HG03045 (cell line): ENCODE measurements at regions not wholly inside any gene's neighbourhood (a gene's known extent, or its start where the extent isn't known, plus 50 kb on each side); places are given as distances from the start of the nearest gene placed in this dataset.

Experiments used
- ATAC-seq: cut with Tn5 transposase; IDR thresholded peaks from one replicate; pipeline ENCODE4 v1.9.1; 2021; ENCODE audit warnings: mild to moderate bottlenecking, moderate library complexity; ENCODE audit not compliant: unreplicated experiment

- ATAC-seq: no peak
Observed at GRCh38 chr4:20352163-20352431, 100.4 kb downstream of the SLIT2 start.

- no peak for ATAC-seq
Observed at GRCh38 chr4:20353646-20354045, 101.9 kb downstream of the SLIT2 start.

DNA sequence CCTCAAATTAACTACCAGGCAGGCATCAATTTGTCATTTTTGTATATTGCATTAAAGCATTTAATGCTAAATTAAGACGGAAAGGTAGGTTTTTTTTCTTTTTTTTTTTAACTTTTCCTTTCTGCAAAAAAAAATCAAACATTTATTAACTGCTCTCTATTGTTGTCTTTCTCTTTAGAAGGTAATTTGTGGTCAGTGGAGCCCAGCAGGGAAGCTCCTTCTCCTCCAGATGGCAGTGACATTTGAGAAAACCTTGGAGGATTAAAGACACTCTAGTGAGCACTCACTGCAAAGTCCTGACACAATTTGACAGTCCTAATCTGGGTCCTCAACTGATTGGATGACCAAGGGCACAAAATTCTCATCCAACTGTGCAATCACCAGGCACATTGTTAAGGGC lies 102.4 kb downstream of the SLIT2 start:
- no peak for ATAC-seq

GRCh38 chr4:20356565-20356964 lies 104.9 kb downstream of the SLIT2 start:
- no peak for ATAC-seq

GRCh38 chr4:20358110-20358509 lies 106.4 kb downstream of the SLIT2 start:
- ATAC-seq: no peak

- no peak for ATAC-seq
Observed at GRCh38 chr4:20359692-20360091, 108.0 kb downstream of the SLIT2 start.

GRCh38 chr4:20362148-20362547 lies 110.4 kb downstream of the SLIT2 start:
- no peak for ATAC-seq

GRCh38 chr4:20364969-20365368 lies 113.3 kb downstream of the SLIT2 start:
- no peak for ATAC-seq

- ATAC-seq: no peak
Observed at GRCh38 chr4:20367446-20367845, 115.7 kb downstream of the SLIT2 start.

DNA sequence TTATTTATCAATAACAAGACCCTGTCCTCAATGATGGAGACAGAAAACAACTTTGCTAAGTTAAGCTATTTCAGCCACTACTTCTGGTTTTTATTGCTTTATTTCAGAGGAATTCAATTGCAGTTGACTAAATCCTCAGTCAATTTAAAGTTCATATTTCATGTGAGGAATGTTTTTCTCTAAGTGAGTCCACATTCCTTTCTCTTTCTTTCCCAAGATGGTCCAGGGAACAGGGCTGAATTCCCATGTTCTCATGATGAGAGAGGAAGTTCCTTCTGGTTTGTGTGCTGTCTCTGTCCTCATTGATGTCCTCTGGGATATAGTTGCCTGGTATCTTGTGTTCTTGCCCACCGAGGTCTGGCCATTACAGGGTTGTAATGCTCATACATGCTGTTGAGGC lies 117.2 kb downstream of the SLIT2 start:
- ATAC-seq: no peak

- no peak for ATAC-seq
Observed at GRCh38 chr4:20370274-20370673, 118.6 kb downstream of the SLIT2 start.

DNA sequence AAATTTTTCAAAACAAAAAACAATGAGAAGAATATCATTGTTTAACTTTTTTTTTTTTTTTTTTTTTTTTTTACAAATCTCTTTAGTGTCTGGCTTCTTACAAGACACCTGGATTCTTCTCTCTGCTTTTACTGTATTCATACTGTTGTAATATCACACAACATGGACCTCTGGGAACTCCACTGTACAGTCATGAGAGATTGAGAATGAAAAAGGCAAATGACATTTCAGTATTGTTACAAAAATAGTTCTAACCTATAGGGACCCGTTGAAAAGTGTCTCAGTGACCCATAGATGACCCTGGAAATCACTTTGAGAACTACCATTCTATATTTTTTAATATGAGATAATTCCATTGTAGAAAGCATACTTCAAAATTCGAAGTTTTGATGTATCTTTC lies 124.4 kb downstream of the SLIT2 start:
- no peak for ATAC-seq

DNA sequence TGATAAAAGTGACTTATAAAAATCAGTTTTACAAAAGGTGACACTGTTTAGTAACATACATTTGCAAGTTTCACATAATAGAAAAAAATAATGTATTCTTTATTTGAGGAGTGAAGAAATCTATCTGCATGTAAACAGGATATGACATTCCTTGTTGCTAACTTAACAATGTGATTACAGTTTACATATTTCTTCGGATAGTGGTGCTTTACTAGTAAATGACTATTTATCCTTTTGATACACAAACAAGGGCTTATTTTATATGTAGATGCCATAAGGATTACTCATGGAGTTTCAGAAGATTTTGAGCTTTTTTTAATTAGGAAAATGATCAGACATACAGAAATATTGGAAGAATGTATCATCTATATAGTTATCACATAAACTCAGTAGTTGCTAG lies 126.5 kb downstream of the SLIT2 start:
- no peak for ATAC-seq

DNA sequence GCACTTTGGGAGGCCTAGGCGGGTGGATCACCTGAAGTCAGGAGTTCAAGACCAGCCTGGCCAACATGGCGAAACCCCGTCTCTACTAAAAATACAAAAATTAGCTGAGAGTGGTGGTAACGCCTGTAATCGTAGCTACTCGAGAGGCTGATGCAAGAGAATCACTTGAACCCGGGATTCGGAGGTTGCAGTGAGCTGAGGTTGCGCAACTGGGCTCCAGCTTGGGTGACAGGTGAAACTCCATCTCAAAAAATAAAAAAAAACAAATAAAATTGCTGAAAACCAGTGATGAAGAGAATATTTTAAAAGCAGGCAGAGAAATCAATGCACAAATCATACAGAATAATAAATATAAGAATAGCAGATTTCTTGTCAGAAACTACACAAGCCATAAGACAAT lies 129.3 kb downstream of the SLIT2 start:
- ATAC-seq: no peak

DNA sequence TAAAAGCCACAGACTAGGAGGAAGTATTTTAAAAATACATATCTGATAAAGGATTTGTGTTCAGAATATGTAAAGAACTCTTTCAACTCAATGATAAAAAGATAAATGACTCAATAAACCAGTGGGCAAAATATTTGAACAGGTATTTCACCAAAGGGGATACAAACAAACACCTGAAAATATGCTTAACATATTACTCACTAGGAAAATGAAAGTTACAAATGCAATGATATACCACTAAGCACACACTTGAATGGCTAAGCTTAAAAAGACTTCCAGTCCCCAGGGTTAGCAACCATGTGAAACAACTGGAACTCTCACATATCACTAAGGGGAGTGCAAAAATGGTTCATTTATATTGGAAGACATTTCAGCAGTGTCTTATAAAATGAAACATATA lies 131.6 kb downstream of the SLIT2 start:
- no peak for ATAC-seq

DNA sequence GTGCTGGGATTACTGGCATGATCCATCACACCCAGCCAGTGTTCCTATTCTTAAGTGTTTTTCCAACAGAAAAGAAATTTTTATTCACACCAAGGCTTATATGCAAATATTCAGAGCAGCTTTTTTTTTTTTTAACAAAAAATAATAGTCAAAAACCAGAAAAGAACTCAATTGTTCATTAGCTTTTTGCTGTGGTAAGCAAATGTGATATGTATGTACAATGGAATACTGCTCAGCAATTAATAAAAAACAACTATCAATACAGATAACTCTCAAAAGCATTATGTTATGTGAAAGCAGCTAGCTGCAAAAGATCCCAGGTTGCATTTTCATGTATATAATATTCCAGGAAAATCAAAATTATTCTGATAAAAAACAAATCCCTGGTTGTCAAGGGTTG lies 132.3 kb downstream of the SLIT2 start:
- no peak for ATAC-seq

DNA sequence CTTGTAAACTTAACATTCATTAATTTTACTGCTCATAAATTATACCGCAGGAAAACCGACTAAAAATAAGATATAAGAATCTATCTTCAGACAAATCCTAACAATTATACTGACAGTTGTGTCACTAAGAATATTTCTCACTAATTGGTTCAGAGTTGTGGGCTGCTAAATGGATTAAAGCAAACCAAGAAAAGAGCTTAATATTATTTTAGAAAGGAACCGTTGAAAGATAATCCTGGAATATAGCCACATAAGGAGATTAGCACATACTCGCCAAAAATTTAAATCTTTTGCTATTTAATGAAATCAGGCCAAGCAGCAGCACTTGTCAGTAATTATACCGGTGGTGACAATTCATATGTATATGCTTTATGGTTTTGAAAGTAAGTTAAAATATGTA lies 132.8 kb downstream of the SLIT2 start:
- no peak for ATAC-seq

DNA sequence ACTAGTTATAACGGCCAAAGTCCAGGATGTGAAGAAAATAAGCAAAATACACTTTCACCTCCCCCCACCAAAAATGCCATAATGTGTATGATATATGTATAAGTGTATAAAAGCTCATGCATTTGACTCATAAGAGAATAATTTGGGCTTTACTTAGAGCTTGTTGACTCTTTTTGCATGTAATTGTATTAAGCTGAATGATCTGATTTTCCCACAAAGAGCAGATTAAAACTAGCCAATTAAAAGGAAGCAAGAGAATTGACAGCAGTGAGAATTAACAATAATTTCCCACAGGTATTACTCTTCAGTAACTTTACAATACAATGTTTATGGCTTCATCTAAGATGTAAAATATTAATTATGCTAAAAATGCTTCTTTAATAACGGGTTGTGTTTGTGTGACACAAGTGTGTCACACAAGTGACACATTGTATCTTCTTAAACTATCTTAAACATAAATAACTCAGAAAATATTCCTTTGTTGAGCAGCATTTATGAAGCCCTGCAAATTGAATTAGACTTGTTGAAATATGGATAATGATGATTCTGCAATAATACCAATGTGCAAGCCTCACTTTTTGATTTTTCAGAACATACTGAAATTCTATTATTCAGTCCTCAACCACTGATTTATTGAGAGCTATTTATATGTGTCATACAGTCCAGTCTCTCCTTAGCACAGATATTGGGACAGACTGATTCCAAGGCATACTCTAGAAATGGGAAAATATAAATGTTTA lies 134.5 kb downstream of the SLIT2 start:
- no peak for ATAC-seq

DNA sequence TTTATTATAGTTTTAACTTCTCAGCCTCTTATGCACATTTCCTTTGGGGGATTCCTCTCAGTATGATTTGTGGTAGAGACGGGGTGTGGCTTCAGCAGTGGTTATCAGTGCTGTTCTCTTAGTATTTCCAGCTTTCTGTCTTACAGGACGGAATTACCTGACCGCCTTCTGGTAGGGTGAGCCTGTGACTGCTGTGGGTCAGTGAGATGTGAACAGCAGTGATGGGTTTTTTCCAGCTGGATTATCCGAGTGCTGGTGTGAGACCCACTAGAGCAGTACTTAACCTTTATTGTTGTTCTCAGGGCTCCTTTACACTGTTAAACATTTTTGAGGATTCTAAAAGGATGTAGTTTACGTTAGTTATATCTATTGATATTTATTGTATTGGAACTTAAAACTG lies 135.2 kb downstream of the SLIT2 start:
- no peak for ATAC-seq

- no peak for ATAC-seq
Observed at GRCh38 chr4:20391198-20391597, 139.5 kb downstream of the SLIT2 start.

DNA sequence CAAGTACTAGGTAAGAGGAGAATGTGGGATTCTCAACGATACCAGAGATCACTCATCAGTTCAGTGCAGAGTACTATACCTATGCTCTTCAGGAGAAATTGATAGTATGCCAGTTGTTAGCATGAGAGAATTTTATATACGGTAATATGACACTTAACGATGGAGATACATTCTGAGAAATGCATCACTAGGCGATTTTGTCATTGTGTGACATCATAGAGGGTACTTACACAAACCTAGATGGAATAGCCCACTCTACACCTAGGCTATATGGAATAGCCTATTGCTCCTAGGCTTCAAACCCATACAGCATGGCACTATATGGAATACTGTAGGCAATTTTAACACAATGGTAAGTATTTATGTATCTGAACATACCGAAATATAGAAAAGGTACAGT lies 140.2 kb downstream of the SLIT2 start:
- ATAC-seq: no peak

GRCh38 chr4:20393486-20394100 lies 141.9 kb downstream of the SLIT2 start:
- ATAC-seq: no peak

GRCh38 chr4:20394512-20394911 lies 142.8 kb downstream of the SLIT2 start:
- no peak for ATAC-seq
